H9 (cell line): ENCODE measurements at regions not wholly inside any gene's neighbourhood (a gene's known extent, or its start where the extent isn't known, plus 50 kb on each side); places are given as distances from the start of the nearest gene placed in this dataset.
"Not testable (repeated sequence)": the region's sequence is repeated elsewhere in the genome, so short reads cannot be mapped to it uniquely, and the experiment has no call there.

Experiments
- DNase-seq: peaks from one replicate; pipeline ENCODE4 v3.0.0-alpha.2; 2017
- H2AFZ ChIP-seq: one replicate; pipeline ENCODE4 v1.6.1; 2013; ENCODE audit warnings: mild to moderate bottlenecking, low read length, control low read depth, moderate library complexity
- H2AK5ac ChIP-seq: 2 replicates; pipeline ENCODE4 v1.6.1; 2013; ENCODE audit warnings: low read length, control low read depth, mixed read lengths; ENCODE audit not compliant: insufficient read length
- H2BK120ac ChIP-seq: one replicate; pipeline ENCODE4 v1.6.1; 2013; ENCODE audit warnings: low read depth, mild to moderate bottlenecking, low read length, control low read depth, inconsistent platforms; ENCODE audit not compliant: poor library complexity, severe bottlenecking
- H2BK12ac ChIP-seq: 2 replicates; pipeline ENCODE4 v1.6.1; 2013; ENCODE audit warnings: low read length, control low read depth, mixed read lengths, low read depth; ENCODE audit not compliant: insufficient read length
- H2BK15ac ChIP-seq: 2 replicates; pipeline ENCODE4 v1.6.1; 2013; ENCODE audit warnings: low read depth, low read length, control low read depth
- H2BK20ac ChIP-seq: one replicate; pipeline ENCODE4 v1.6.1; 2013; ENCODE audit warnings: low read depth, mild to moderate bottlenecking, low read length, control low read depth, inconsistent platforms; ENCODE audit not compliant: poor library complexity, severe bottlenecking
- H2BK5ac ChIP-seq: 2 replicates; pipeline ENCODE4 v1.6.1; 2013; ENCODE audit warnings: low read length, control low read depth, mixed read lengths; ENCODE audit not compliant: insufficient read length
- H3K14ac ChIP-seq: 2 replicates; pipeline ENCODE4 v1.6.1; 2013; ENCODE audit warnings: low read length, control low read depth; ENCODE audit not compliant: insufficient read depth
- H3K18ac ChIP-seq: 2 replicates; pipeline ENCODE4 v1.6.1; 2013; ENCODE audit warnings: low read depth, mild to moderate bottlenecking, mixed read lengths, low read length, control low read depth; ENCODE audit not compliant: insufficient read length
- H3K23ac ChIP-seq: 2 replicates; pipeline ENCODE4 v1.6.1; 2013; ENCODE audit warnings: low read length, control low read depth, mixed read lengths, low read depth; ENCODE audit not compliant: insufficient read length
- H3K23me2 ChIP-seq: 2 replicates; pipeline ENCODE4 v1.6.1; 2013; ENCODE audit warnings: low read depth, mild to moderate bottlenecking, mixed read lengths, low read length, control low read depth; ENCODE audit not compliant: insufficient read length, poor library complexity, severe bottlenecking
- H3K27ac ChIP-seq: 2 replicates; pipeline ENCODE4 v1.5.1; 2013; ENCODE audit warnings: low read length, control low read depth, mixed read lengths, low read depth; ENCODE audit not compliant: insufficient read length
- H3K27me3 ChIP-seq: 2 replicates; pipeline ENCODE4 v1.6.1; 2013; ENCODE audit warnings: low read length, control low read depth, inconsistent platforms; ENCODE audit not compliant: insufficient read depth
- H3K4ac ChIP-seq: 2 replicates; pipeline ENCODE4 v1.6.1; 2013; ENCODE audit warnings: low read depth, mild to moderate bottlenecking, control low read depth, inconsistent platforms, low read length, moderate library complexity
- H3K4me1 ChIP-seq: 2 replicates; pipeline ENCODE4 v1.6.1; 2013; ENCODE audit warnings: low read length, control low read depth, inconsistent platforms; ENCODE audit not compliant: insufficient read depth
- H3K4me2 ChIP-seq: 2 replicates; pipeline ENCODE4 v1.6.1; 2013; ENCODE audit warnings: low read length, control low read depth, mixed read lengths; ENCODE audit not compliant: insufficient read length, insufficient read depth
- H3K56ac ChIP-seq: 2 replicates; pipeline ENCODE4 v1.6.1; 2013; ENCODE audit warnings: low read depth, mild to moderate bottlenecking, mixed read lengths, low read length, control low read depth; ENCODE audit not compliant: insufficient read length
- H3K79me1 ChIP-seq: 2 replicates; pipeline ENCODE4 v1.6.1; 2013; ENCODE audit warnings: low read depth, mild to moderate bottlenecking, moderate library complexity, low read length, control low read depth, inconsistent platforms; ENCODE audit not compliant: insufficient read depth, poor library complexity, severe bottlenecking
- H3K79me2 ChIP-seq: 2 replicates; pipeline ENCODE4 v1.6.1; 2013; ENCODE audit warnings: low read length, control low read depth, inconsistent platforms; ENCODE audit not compliant: insufficient read depth
- H3K9ac ChIP-seq: 2 replicates; pipeline ENCODE4 v1.6.1; 2013; ENCODE audit warnings: low read length, control low read depth, mixed read lengths; ENCODE audit not compliant: insufficient read length; ENCODE audit errors: extremely low read depth
- H3K9me3 ChIP-seq: one replicate; pipeline ENCODE4 v1.6.1; 2013; ENCODE audit warnings: low read depth, low read length, inconsistent platforms; ENCODE audit not compliant: control insufficient read depth
- H3T11ph ChIP-seq: one replicate; pipeline ENCODE4 v1.6.1; 2013; ENCODE audit warnings: mild to moderate bottlenecking, low read length, control low read depth, inconsistent platforms
- H4K20me1 ChIP-seq: one replicate; pipeline ENCODE4 v1.6.1; 2013; ENCODE audit not compliant: control insufficient read depth, insufficient read length, insufficient read depth
- H4K5ac ChIP-seq: 2 replicates; pipeline ENCODE4 v1.6.1; 2013; ENCODE audit warnings: low read depth, mild to moderate bottlenecking, mixed read lengths, low read length, control low read depth; ENCODE audit not compliant: insufficient read length
- H4K8ac ChIP-seq: replicated peaks from 2 replicates; pipeline ENCODE4 v1.6.1; 2013; ENCODE audit warnings: low read length, control low read depth, mixed read lengths, low read depth; ENCODE audit not compliant: insufficient read length
- H4K91ac ChIP-seq: 2 replicates; pipeline ENCODE4 v1.6.1; 2013; ENCODE audit warnings: low read depth, mild to moderate bottlenecking, moderate library complexity, mixed read lengths, low read length, control low read depth; ENCODE audit not compliant: insufficient read length
- H3K27ac Mint-ChIP-seq, 3 experiments: 2 replicates in 2 of 3; 3 replicates in 1 of 3; pipeline ENCODE4 v1.8.0; 2020 to 2021; ENCODE audit warnings: mixed read lengths in 3 of 3, mild to moderate bottlenecking in 1 of 3, moderate library complexity in 1 of 3
- H3K27me3 Mint-ChIP-seq: 2 replicates; pipeline ENCODE4 v1.8.0; 2021; ENCODE audit warnings: low read depth, mild to moderate bottlenecking, moderate library complexity, mixed read lengths
- H3K36me3 Mint-ChIP-seq, 3 experiments: 2 replicates in 2 of 3; 3 replicates in 1 of 3; pipeline ENCODE4 v1.8.0; 2020 to 2021; ENCODE audit warnings: low read depth in 3 of 3, mixed read lengths in 3 of 3; ENCODE audit not compliant: insufficient read depth in 1 of 3
- H3K4me1 Mint-ChIP-seq, 2 experiments: 2 replicates each; pipeline ENCODE4 v1.8.0; 2020; ENCODE audit warnings: mixed read lengths in 2 of 2
- H3K4me3 Mint-ChIP-seq, 2 experiments: 2 replicates in 1 of 2; 3 replicates in 1 of 2; pipeline ENCODE4 v1.8.0; 2020 to 2021; ENCODE audit warnings: mild to moderate bottlenecking in 2 of 2, mixed read lengths in 2 of 2, moderate library complexity in 1 of 2
- H3K9me3 Mint-ChIP-seq, 2 experiments: 2 replicates in 1 of 2; 3 replicates in 1 of 2; pipeline ENCODE4 v1.8.0; 2020; ENCODE audit warnings: mild to moderate bottlenecking in 2 of 2, mixed read lengths in 2 of 2, moderate library complexity in 1 of 2
- WGBS: extraction: QIAGEN DNeasy Blood & Tissue Kit; methylation state at CpG from one replicate; pipeline ENCODE4 v1.1.7; 2013; ENCODE audit warnings: missing lambda C conversion rate, low lambda C conversion rate, mixed read lengths; ENCODE audit not compliant: insufficient read length; ENCODE audit errors: extremely low coverage; 5-methylcytosine and 5-hydroxymethylcytosine counted together

GRCh38 chr21:6034124-6034678 is 4487.2 kb upstream of the TPTE start:
- H2BK12ac ChIP-seq, H3K4me3 Mint-ChIP-seq, H2AK5ac ChIP-seq, H2BK120ac ChIP-seq, H3K56ac ChIP-seq, H3K9me3 ChIP-seq, H3K23ac ChIP-seq, H4K20me1 ChIP-seq, H2AFZ ChIP-seq, H3K36me3 Mint-ChIP-seq, H3K79me2 ChIP-seq, H3K27ac ChIP-seq, H3K14ac ChIP-seq, H2BK15ac ChIP-seq, H4K8ac ChIP-seq, H2BK5ac ChIP-seq, H3K27ac Mint-ChIP-seq, H3K4ac ChIP-seq, H3K23me2 ChIP-seq, H3K27me3 ChIP-seq, H3K4me1 Mint-ChIP-seq, H3T11ph ChIP-seq, H3K9me3 Mint-ChIP-seq, H3K27me3 Mint-ChIP-seq, H3K79me1 ChIP-seq, H3K4me1 ChIP-seq, H4K5ac ChIP-seq, H3K9ac ChIP-seq, DNase-seq, H3K18ac ChIP-seq, H4K91ac ChIP-seq, H3K4me2 ChIP-seq, H2BK20ac ChIP-seq: not testable (repeated sequence)
- WGBS = no CpG with 5 or more reads among the region's 14 CpGs

- H3K4ac ChIP-seq, H3K18ac ChIP-seq, H3K79me1 ChIP-seq, H3K4me3 Mint-ChIP-seq, H2BK20ac ChIP-seq, H2BK12ac ChIP-seq, H3K27me3 Mint-ChIP-seq, H2AK5ac ChIP-seq, H3K79me2 ChIP-seq, H4K91ac ChIP-seq, H2AFZ ChIP-seq, H3T11ph ChIP-seq, H3K14ac ChIP-seq, H3K9me3 Mint-ChIP-seq, DNase-seq, H2BK120ac ChIP-seq, H3K23me2 ChIP-seq, H2BK5ac ChIP-seq, H3K4me1 ChIP-seq, H3K9me3 ChIP-seq, H4K5ac ChIP-seq, H3K27me3 ChIP-seq, H3K27ac Mint-ChIP-seq, H4K8ac ChIP-seq, H3K23ac ChIP-seq, H3K36me3 Mint-ChIP-seq, H2BK15ac ChIP-seq, H3K27ac ChIP-seq, H3K9ac ChIP-seq, H3K4me1 Mint-ChIP-seq, H3K4me2 ChIP-seq, H4K20me1 ChIP-seq, H3K56ac ChIP-seq: not testable (repeated sequence)
- WGBS = no CpG with 5 or more reads among the region's 15 CpGs
Observed at GRCh38 chr21:6034820-6035473, 4486.4 kb upstream of the TPTE start.
